Activated CD4-positive, alpha-beta T cell treated with anti-CD3 and anti-CD28 coated beads, Interleukin-2, Interleukin-4, amounts not matched to agents 100 ng/mL and 50 ng/mL, durations not matched to agents 16 hours and 8 hours (primary cell): ENCODE measurements at regions not wholly inside any gene's neighbourhood (a gene's known extent, or its start where the extent isn't known, plus 50 kb on each side); places are given as distances from the start of the nearest gene placed in this dataset.
"Not testable (repeated sequence)": the region's sequence is repeated elsewhere in the genome, so short reads cannot be mapped to it uniquely, and the experiment has no call there.

ENCODE experiments used
- DNase-seq: peaks from one replicate; pipeline ENCODE4 v3.0.0-alpha.2; 2020; ENCODE audit warnings: low spot score

DNA sequence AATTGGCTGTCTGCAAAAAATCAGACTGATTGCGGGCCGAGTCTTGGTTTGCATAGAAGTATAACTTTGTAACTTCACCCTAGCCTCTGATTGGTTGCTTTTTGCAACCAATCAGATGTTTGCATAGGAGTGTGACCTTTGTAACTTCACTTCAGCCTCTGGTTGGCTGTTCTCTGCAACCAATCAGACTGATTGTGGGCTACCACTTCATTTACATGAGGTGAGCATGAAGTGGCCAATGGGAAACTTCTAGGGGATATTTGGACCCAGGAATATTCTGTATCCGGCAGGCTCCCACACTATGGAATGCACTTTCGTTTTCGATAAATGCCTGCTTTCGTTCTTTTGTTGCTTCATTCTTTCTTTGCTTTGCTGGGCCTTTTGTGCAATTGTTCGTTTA, 667.7 kb downstream of the FAM133A start:
- not testable (repeated sequence) for DNase-seq

- DNase-seq: no peak
Measured at GRCh38 chrX:94361241-94361640, 687.2 kb downstream of the FAM133A start.

- no peak for DNase-seq
Measured at GRCh38 chrX:94365736-94366135, 691.7 kb downstream of the FAM133A start.

DNA sequence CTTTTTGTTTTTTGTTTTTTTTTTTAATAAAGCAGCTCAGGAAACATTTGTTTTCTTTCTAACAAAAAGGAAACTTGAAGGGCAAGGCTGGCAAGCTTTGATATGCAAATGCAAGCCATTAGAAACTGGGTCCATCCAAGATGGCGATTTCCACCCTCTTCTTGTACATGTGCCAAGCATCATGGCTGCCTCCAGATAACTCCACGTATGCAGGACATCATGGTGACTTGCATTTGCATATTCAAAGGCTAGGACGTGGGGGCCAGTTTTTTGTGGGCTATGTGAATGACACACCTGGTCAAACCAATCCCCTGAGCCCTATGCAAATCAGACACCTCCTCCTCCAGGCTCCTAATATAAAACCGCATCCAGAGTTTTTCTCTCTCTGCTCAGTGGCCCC, 692.6 kb downstream of the FAM133A start:
- no peak for DNase-seq

- no peak for DNase-seq
Measured at GRCh38 chrX:94389044-94389443, 715.0 kb downstream of the FAM133A start.

DNA sequence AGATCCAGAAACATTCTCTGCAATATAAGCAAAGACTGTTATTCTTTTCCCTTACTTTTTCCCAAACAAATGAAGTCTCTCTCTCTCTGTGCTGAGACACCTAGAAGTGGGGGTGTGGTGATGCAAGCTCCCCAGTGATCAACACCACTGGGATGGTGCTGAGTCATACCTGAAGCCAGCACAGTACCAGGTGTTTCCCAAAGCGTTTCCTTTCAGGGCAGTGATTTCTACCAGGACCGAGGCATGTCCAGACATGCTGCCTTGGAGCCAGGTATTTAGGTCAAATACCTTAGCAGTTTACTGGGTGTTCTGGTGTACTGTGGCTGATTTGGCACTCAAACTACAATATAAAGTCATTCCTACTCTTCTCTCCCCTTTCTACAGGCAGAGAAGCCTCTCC, 726.5 kb downstream of the FAM133A start:
- DNase-seq: peak; percentile 0

DNA sequence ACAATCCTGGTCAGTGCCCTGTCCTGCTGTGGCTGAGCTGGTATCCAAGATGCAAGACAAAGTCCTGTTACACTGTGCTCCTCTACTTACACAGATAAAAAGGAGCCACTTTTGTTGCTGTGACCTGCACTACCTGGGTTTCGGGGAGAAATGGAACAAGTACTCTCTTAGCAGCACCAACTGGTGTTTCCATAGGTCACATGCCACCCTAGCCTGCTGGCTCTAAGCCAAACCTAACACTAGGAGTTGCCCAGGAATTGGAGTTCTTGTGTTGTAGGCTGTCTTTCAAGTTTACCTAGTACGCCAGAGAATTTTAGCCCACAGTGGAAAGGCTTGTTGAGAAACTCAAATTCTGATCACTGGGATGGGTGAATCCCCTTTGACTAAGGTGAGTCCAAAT, 727.4 kb downstream of the FAM133A start:
- DNase-seq: no peak

GRCh38 chrX:94414746-94415145, 740.7 kb downstream of the FAM133A start:
- DNase-seq: no peak

DNA sequence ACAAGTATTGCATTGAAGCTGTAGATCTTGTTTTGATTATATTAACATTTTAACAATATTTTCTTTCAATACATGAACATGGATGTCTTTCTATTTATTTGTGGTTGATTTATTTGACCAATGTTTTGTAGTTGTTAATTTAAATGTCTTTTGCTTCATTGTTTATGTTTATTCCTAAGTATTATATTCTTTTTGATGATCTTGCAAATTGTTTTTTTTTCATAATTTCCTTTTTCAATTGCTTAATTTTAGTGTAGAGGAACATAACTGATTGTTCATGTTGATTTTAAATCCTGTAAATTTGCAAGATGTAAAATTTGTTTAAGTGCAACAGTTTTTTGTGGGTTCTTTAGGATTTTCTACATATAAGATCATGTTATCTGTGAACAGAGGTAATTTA, 744.1 kb downstream of the FAM133A start:
- DNase-seq: no peak

- no peak for DNase-seq
Measured at GRCh38 chrX:94424456-94424855, 750.5 kb downstream of the FAM133A start.

GRCh38 chrX:94430091-94430490, 756.1 kb downstream of the FAM133A start:
- DNase-seq: no peak

- DNase-seq: no peak
Measured at GRCh38 chrX:94435799-94436198, 761.8 kb downstream of the FAM133A start.

DNA sequence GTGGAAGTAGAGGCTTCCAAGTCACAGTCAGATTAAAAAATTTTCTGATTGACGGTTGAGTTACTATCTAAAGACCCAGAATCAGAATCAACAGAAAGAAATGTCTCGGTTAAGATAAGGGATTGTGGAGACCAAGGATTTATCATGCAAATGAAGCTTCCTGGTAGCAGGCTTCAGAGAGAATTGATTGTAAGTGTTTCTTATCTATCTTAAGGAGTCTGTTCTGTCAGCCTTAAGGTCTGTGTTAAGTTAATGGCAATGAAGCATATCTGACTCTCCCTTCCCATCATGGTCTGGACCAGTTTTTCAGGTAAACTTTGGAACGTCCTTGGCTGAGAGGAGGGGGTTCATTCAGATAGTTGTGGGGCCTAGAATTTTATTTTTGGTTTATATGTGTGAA, 780.2 kb downstream of the FAM133A start:
- DNase-seq: no peak

DNA sequence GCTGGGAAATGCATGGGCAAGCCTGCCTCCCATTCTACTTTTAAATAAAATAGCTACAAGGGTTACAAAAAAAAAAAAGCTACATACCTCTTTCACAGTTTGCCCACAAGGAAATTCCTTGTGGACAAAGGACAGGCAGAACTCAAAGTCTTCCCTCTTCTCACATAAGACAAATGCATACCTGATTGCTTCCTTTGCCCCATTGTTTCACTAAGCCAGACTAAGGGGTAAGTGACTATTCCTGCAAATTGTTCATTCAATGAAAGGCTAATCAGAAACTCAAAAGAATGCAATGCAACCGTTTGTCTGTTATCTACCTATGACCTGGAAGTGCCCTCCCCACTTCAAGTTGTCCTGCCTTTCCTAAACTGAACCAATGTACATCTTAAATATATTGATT, 780.6 kb downstream of the FAM133A start:
- DNase-seq: no peak

GRCh38 chrX:94455782-94456181, 781.8 kb downstream of the FAM133A start:
- no peak for DNase-seq

DNA sequence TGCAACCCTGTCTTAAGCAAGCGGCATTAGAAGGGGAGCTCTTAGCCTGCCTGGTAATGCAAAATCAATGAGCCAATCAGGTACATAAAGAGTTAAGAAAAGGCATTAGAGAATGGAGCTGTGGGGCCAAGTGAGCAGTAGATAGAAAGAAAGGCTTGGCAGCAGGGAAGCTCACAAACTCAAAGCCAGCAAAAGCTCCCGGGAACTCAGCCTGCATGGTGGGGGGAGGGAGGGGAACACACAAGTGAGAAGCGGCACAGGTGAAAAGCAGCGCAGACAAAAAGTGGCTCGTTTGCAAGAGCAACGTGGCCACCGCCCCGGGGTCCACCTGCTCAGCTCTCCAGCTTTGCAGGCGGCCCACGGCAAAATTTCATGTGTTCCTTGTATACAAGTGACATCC, 818.5 kb downstream of the FAM133A start:
- no peak for DNase-seq

GRCh38 chrX:94493405-94493804, 819.4 kb downstream of the FAM133A start:
- DNase-seq: no peak

GRCh38 chrX:94511564-94511963, 837.6 kb downstream of the FAM133A start:
- no peak for DNase-seq

GRCh38 chrX:94515009-94515408, 841.0 kb downstream of the FAM133A start:
- DNase-seq: no peak

DNA sequence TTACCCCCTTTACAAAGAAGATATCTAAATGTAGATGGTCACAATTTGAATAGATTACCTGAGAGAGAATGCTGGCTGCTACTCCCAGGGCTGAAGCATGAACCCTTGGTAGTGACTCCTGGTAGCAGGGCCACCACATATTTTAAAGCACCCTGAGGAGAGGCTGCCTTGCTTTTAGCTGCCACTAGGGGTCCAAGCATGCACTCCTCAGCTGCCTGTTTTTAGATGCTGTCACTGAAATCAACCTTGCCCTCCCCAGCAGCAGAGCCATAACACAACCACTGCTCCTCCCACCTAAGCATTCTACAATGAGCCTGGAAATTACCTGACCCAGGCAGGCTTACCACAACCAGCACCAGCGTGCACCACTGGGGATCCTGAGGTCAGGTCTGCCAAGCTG, 850.9 kb downstream of the FAM133A start:
- DNase-seq: peak; percentile 10

- DNase-seq: no peak
Measured at GRCh38 chrX:94545722-94546121, 871.7 kb downstream of the FAM133A start.

DNA sequence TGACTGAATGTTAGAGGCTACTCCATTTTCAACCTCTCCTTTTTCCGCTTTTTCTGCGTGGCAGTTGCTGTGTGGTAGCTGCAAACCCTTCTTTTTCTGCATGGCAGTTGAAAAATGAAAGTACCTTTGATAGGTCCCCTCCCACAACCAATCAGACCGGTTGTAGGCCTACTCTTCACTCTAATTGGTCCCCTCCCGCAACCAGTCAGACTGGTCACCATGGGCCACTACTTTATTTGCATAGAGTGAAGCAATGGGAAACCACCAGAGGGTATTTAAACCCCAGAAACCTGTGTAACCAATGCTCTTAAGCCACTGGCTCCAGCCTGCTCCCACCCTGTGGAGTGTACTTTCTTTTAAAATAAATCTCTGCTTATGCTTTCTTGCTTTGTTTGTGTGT, 877.8 kb downstream of the FAM133A start:
- DNase-seq: no peak

- DNase-seq: no peak
Measured at GRCh38 chrX:94560930-94561329, 886.9 kb downstream of the FAM133A start.

GRCh38 chrX:94576367-94577004, 902.5 kb downstream of the FAM133A start:
- DNase-seq: peak; percentile 2

GRCh38 chrX:94600077-94600476, 926.1 kb downstream of the FAM133A start:
- DNase-seq: no peak
